HCT116 (cell line): ENCODE measurements at regions not wholly inside any gene's neighbourhood (a gene's known extent, or its start where the extent isn't known, plus 50 kb on each side); places are given as distances from the start of the nearest gene placed in this dataset.

Experiments
- ATAC-seq: fragments of 200-7000 bp; cut with Tn5 transposase; 2 replicates; pipeline ENCODE4 v1.9.1; 2020; ENCODE audit warnings: mild to moderate bottlenecking, moderate library complexity
- BruUV-seq: library from RNA; stranded (reverse); fragments of 400-500 nt; replicated peaks from 2 replicates; lab custom pipeline; 2021; lab: Mats Ljungman, UMichigan
- CTCF ChIA-PET: fragments of 300-600 bp; sonication (Branson Sonifier 250); formaldehyde crosslinking; loops from one replicate; lab custom pipeline; 2021; ENCODE audit warnings: antibody characterized with exemption; lab: Charles Lee
- POLR2A ChIA-PET: fragments of 300-600, 350-600 bp; sonication (Branson Sonifier 250); formaldehyde crosslinking; loops from one replicate; lab custom pipeline; 2021; ENCODE audit warnings: antibody characterized with exemption; lab: Charles Lee
- RAD21 ChIA-PET, 2 experiments: fragments of 300-600 bp; sonication (Branson Sonifier 250); formaldehyde crosslinking; loops; one replicate each; lab custom pipeline; 2023; ENCODE audit warnings: low total read pairs in 2 of 2; ENCODE audit not compliant: uncharacterized antibody in 2 of 2, unreplicated experiment in 2 of 2, low non-redundant PET in 1 of 2; lab: Charles Lee
- DNase-seq: peaks from one replicate; pipeline ENCODE4 v3.0.0-alpha.2; 2010; ENCODE audit warnings: low read depth, low spot score
- H2AFZ ChIP-seq: fragments of 200-600 bp; shearing (Covaris generic), sonication (generic); 2 replicates; pipeline ENCODE4 v1.6.1; 2017; ENCODE audit warnings: low read depth, mixed run types, mixed read lengths, antibody characterized with exemption, low read length; ENCODE audit not compliant: poor library complexity, severe bottlenecking
- H3K27ac ChIP-seq: 2 replicates; pipeline ENCODE4 v1.5.1; 2012; ENCODE audit warnings: low read depth, low read length
- H3K27me3 ChIP-seq: fragments of 200-600 bp; sonication (generic); 2 replicates; pipeline ENCODE4 v1.6.1; 2016; ENCODE audit warnings: mixed run types, low read length, mixed read lengths; ENCODE audit not compliant: insufficient read depth
- H3K36me3 ChIP-seq, 2 experiments: fragments of 200-500 bp in 1 of 2; fragments of 200-600 bp in 1 of 2; sonication (Bioruptor generic) in 1 of 2; sonication (generic) in 1 of 2; 2 replicates each; pipeline versions ENCODE4 v1.5.1 to v1.6.1; 2014 to 2016; ENCODE audit warnings: low read length in 2 of 2, inconsistent platforms in 1 of 2, mixed read lengths in 1 of 2, mixed run types in 1 of 2; ENCODE audit not compliant: insufficient read depth in 2 of 2, control insufficient read depth in 1 of 2
- H3K4me1 ChIP-seq, 2 experiments: fragments of 200-600 bp in 1 of 2; sonication (generic) in 1 of 2; 2 replicates each; pipeline versions ENCODE4 v1.5.1 to v1.6.1; 2012 to 2017; ENCODE audit warnings: low read length in 2 of 2, inconsistent platforms in 1 of 2, mild to moderate bottlenecking in 1 of 2, mixed read lengths in 1 of 2, mixed run types in 1 of 2, moderate library complexity in 1 of 2; ENCODE audit not compliant: insufficient read depth in 2 of 2, control insufficient read depth in 1 of 2
- H3K4me2 ChIP-seq: fragments of 200-600 bp; sonication (generic); 2 replicates; pipeline ENCODE4 v1.6.1; 2017; ENCODE audit warnings: mixed run types, low read length, mixed read lengths
- H3K4me3 ChIP-seq, 2 experiments: fragments of 200-600 bp in 1 of 2; sonication (generic) in 1 of 2; replicated peaks in 1 of 2; 2 replicates each; pipeline ENCODE4 v1.5.1; 2011 to 2016; ENCODE audit warnings: low read length in 2 of 2, control low read depth in 1 of 2, low read depth in 1 of 2, mild to moderate bottlenecking in 1 of 2, mixed read lengths in 1 of 2, mixed run types in 1 of 2
- H3K79me2 ChIP-seq: fragments of 200-600 bp; sonication (generic); 2 replicates; pipeline ENCODE4 v1.6.1; 2017; ENCODE audit warnings: mild to moderate bottlenecking, mixed run types, low read length, moderate library complexity, mixed read lengths; ENCODE audit not compliant: insufficient read depth
- H3K9ac ChIP-seq: fragments of 200-600 bp; sonication (generic); 2 replicates; pipeline ENCODE4 v1.6.1; 2016; ENCODE audit warnings: low read length, mixed read lengths
- H3K9me2 ChIP-seq: fragments of 200-600 bp; sonication (generic), shearing (Covaris generic); 2 replicates; pipeline ENCODE4 v1.6.1; 2017; ENCODE audit warnings: mixed run types, mild to moderate bottlenecking, moderate library complexity; ENCODE audit not compliant: insufficient read depth
- H3K9me3 ChIP-seq, 2 experiments: fragments of 200-500 bp in 1 of 2; fragments of 200-600 bp in 1 of 2; sonication (Bioruptor generic) in 1 of 2; sonication (generic) in 1 of 2; 2 replicates each; pipeline ENCODE4 v1.6.1; 2014 to 2017; ENCODE audit warnings: low read length in 2 of 2, mixed read lengths in 2 of 2, inconsistent platforms in 1 of 2, low read depth in 1 of 2, mild to moderate bottlenecking in 1 of 2, mixed run types in 1 of 2, moderate library complexity in 1 of 2; ENCODE audit not compliant: control insufficient read depth in 1 of 2, insufficient read depth in 1 of 2
- H4K20me1 ChIP-seq: fragments of 200-600 bp; sonication (generic), shearing (Covaris generic); 2 replicates; pipeline ENCODE4 v1.6.1; 2017; ENCODE audit warnings: mixed run types, mild to moderate bottlenecking, moderate library complexity; ENCODE audit not compliant: insufficient read depth
- CBX3 ChIP-seq: IDR thresholded peaks from 2 replicates; pipeline ENCODE4 v1.6.1; 2012; ENCODE audit warnings: low read depth
- CEBPB ChIP-seq: IDR thresholded peaks from 2 replicates; pipeline ENCODE4 v1.6.1; 2012; ENCODE audit warnings: low read depth
- CTCF ChIP-seq, 3 experiments: fragments of 200-600 bp in 1 of 3; sonication (generic) in 1 of 3; IDR thresholded peaks in 2 of 3; conservative IDR thresholded peaks in 1 of 3; 2 replicates each; pipeline ENCODE4 v1.5.1; 2012 to 2017; ENCODE audit warnings: low read depth in 2 of 3, low read length in 2 of 3, antibody characterized with exemption in 1 of 3, borderline replicate concordance in 1 of 3, control low read depth in 1 of 3, mild to moderate bottlenecking in 1 of 3, mixed read lengths in 1 of 3, mixed run types in 1 of 3, moderate library complexity in 1 of 3; ENCODE audit not compliant: insufficient read depth in 1 of 3
- EGR1 ChIP-seq: IDR thresholded peaks from 2 replicates; pipeline ENCODE4 v1.6.1; 2012; ENCODE audit warnings: low read depth
- EZH2phosphoT487 ChIP-seq: fragments of 200-600 bp; IDR thresholded peaks from 2 replicates; pipeline ENCODE4 v1.6.1; 2018; ENCODE audit warnings: antibody characterized with exemption, borderline replicate concordance
- FOSL1 ChIP-seq: IDR thresholded peaks from 2 replicates; pipeline ENCODE4 v1.6.1; 2012; ENCODE audit warnings: low read depth
- POLR2AphosphoS5 ChIP-seq: IDR thresholded peaks from 2 replicates; pipeline ENCODE4 v1.6.1; 2011; ENCODE audit warnings: mild to moderate bottlenecking, low read depth, low read length, moderate library complexity
- RAD21 ChIP-seq: IDR thresholded peaks from 2 replicates; pipeline ENCODE4 v1.6.1; 2012; ENCODE audit warnings: low read depth, mild to moderate bottlenecking
- REST ChIP-seq: IDR thresholded peaks from 2 replicates; pipeline ENCODE4 v1.6.1; 2012; ENCODE audit warnings: low read depth
- SIN3A ChIP-seq: IDR thresholded peaks from 2 replicates; pipeline ENCODE4 v1.6.1; 2012; ENCODE audit warnings: low read depth
- SRF ChIP-seq: IDR thresholded peaks from 2 replicates; pipeline ENCODE4 v1.6.1; 2012; ENCODE audit warnings: low read depth
- TCF7L2 ChIP-seq: IDR thresholded peaks from 2 replicates; pipeline ENCODE4 v1.7.0; 2011; ENCODE audit warnings: borderline replicate concordance, inconsistent platforms; ENCODE audit not compliant: insufficient read depth, insufficient read length; ENCODE audit errors: extremely low read depth
- YY1 ChIP-seq: IDR thresholded peaks from 2 replicates; pipeline ENCODE4 v1.6.1; 2011; ENCODE audit warnings: low read length, low read depth, moderate library complexity, mild to moderate bottlenecking; ENCODE audit not compliant: insufficient replicate concordance; ENCODE audit errors: extremely low read depth
- ZBTB33 ChIP-seq: IDR thresholded peaks from 2 replicates; pipeline ENCODE4 v1.6.1; 2011; ENCODE audit warnings: mild to moderate bottlenecking, low read length, moderate library complexity; ENCODE audit not compliant: insufficient replicate concordance; ENCODE audit errors: extremely low read depth
- ZFX ChIP-seq: fragments of 450-650 bp; IDR thresholded peaks from 2 replicates; pipeline ENCODE4 v1.6.1; 2017
- ZNF274 ChIP-seq: fragments of 200-500 bp; sonication (Bioruptor generic); IDR thresholded peaks from 2 replicates; pipeline ENCODE4 v1.6.1; 2014; ENCODE audit warnings: mild to moderate bottlenecking, low read depth, low read length, inconsistent platforms
- intact Hi-C: fragments of 100-400 bp; cut with micrococcal nuclease; formaldehyde crosslinking; loops from 2 replicates; pipeline ENCODE4 v1.10.0; 2022

GRCh38 chr16:18013863-18014262 is 322.7 kb downstream of the NPIPA8 start:
- ChIA-PET RAD21 (no interaction called here), POLR2A (no interaction called here)
- H3K4me3 ChIP-seq, result no peak overlapping the region
- H3K27me3 ChIP-seq, result peaks cover 40% of the 10 kb centered on the region
- no peaks in the 10 kb centered on the region for H3K36me3 ChIP-seq
- H3K27ac ChIP-seq, result no peak overlapping the region
- H3K9ac ChIP-seq, result no peak overlapping the region
- H3K9me3 ChIP-seq, result no peaks in the 10 kb centered on the region
- no peak overlapping the region for H2AFZ ChIP-seq
- H4K20me1 ChIP-seq, result no peaks in the 10 kb centered on the region
- H3K79me2 ChIP-seq, result no peaks in the 10 kb centered on the region
- H3K4me2 ChIP-seq, result no peak overlapping the region
- H3K9me2 ChIP-seq, result no peaks in the 10 kb centered on the region
- intact Hi-C loops, result no loop called here
- ATAC-seq (no peak), DNase-seq (no peak)
- no peak for TF ChIP-seq ZBTB33
- no peak for TF ChIP-seq CBX3
- TF ChIP-seq CEBPB, result no peak
- no peak for TF ChIP-seq SRF
- TF ChIP-seq CTCF (IDR thresholded peaks at IDR 0.05 in 2 of 3, conservative IDR thresholded peaks at IDR 0.05 in 1 of 3; ENCODE audit: borderline replicate concordance in 1 of 3, insufficient read depth in 1 of 3, low read depth in 2 of 3, low read length in 2 of 3), result no peak
- no peak for TF ChIP-seq REST
- no peak for TF ChIP-seq FOSL1
- TF ChIP-seq YY1, result no peak
- no peak for TF ChIP-seq TCF7L2
- TF ChIP-seq EGR1, result no peak
- no peak for TF ChIP-seq ZFX
- no peak for TF ChIP-seq ZNF274
- no peak for TF ChIP-seq EZH2phosphoT487
- no peak for TF ChIP-seq SIN3A
- no peak for TF ChIP-seq RAD21
- TF ChIP-seq POLR2AphosphoS5, result no peak
- TF ChIP-seq, all 23 proteins: peak for 0
- CTCF ChIA-PET, result no interaction called here
- no TSS peak for BruUV-seq
- no peaks in the 10 kb centered on the region for H3K4me1 ChIP-seq
